ENCODE measurements at regions not wholly inside any gene's neighbourhood (a gene's known extent, or its start where the extent isn't known, plus 50 kb on each side); places are given as distances from the start of the nearest gene placed in this dataset.

GRCh38 chr6:115191989-115192388, 849.2 kb upstream of the HS3ST5 start:
- TF ChIP-seq JUN (IDR thresholded peaks at IDR 0.05; ENCODE audit: borderline replicate concordance, insufficient read depth, insufficient read length, low read depth) (no peak), GATA2 (IDR thresholded peaks at IDR 0.05; ENCODE audit: insufficient read depth, insufficient read length, low read depth, low read length) (no peak), POLR2AphosphoS5 (IDR thresholded peaks at IDR 0.05; ENCODE audit: insufficient read depth, low read depth, low read length) (no peak), POLR2A (IDR thresholded peaks at IDR 0.05; ENCODE audit: low read depth, low read length) (no peak), FOS (IDR thresholded peaks at IDR 0.05; ENCODE audit: borderline replicate concordance, insufficient read depth, low read length) (no peak), MYC (IDR thresholded peaks at IDR 0.05; ENCODE audit: low read depth, low read length) (no peak), EZH2 (IDR thresholded peaks at IDR 0.05; ENCODE audit: borderline replicate concordance, low read depth, low read length, severe bottlenecking) (no peak)
- TF ChIP-seq, protein P1, sequence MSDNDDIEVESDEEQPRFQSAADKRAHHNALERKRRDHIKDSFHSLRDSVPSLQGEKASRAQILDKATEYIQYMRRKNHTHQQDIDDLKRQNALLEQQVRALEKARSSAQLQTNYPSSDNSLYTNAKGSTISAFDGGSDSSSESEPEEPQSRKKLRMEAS (IDR thresholded peaks at IDR 0.05; ENCODE audit: insufficient read depth, insufficient read length): no peak
- TF ChIP-seq, protein P2, sequence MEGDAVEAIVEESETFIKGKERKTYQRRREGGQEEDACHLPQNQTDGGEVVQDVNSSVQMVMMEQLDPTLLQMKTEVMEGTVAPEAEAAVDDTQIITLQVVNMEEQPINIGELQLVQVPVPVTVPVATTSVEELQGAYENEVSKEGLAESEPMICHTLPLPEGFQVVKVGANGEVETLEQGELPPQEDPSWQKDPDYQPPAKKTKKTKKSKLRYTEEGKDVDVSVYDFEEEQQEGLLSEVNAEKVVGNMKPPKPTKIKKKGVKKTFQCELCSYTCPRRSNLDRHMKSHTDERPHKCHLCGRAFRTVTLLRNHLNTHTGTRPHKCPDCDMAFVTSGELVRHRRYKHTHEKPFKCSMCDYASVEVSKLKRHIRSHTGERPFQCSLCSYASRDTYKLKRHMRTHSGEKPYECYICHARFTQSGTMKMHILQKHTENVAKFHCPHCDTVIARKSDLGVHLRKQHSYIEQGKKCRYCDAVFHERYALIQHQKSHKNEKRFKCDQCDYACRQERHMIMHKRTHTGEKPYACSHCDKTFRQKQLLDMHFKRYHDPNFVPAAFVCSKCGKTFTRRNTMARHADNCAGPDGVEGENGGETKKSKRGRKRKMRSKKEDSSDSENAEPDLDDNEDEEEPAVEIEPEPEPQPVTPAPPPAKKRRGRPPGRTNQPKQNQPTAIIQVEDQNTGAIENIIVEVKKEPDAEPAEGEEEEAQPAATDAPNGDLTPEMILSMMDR (IDR thresholded peaks at IDR 0.05; ENCODE audit: extremely low read depth in 1 of 2, insufficient read depth in 1 of 2, low read depth in 1 of 2, low read length in 2 of 2): no peak
- Histone ChIP-seq H4K20me1 (replicated peaks; ENCODE audit: control insufficient read depth, extremely low read depth, insufficient read depth, low read length) (no peaks in the 10 kb centered on the region), H3K9ac (replicated peaks; ENCODE audit: extremely low read depth, insufficient read depth, low read length) (no peak overlapping the region), H3K4me1 (ENCODE audit: control insufficient read depth, extremely low read depth, insufficient read depth, low read length) (no peaks in the 10 kb centered on the region), H3K9me1 (replicated peaks; ENCODE audit: control insufficient read depth, extremely low read depth, insufficient read depth, low read length) (no peaks in the 10 kb centered on the region), H3K36me3 (ENCODE audit: control insufficient read depth in 2 of 2, extremely low read depth in 1 of 2, insufficient read depth in 2 of 2, low read length in 2 of 2) (no peaks in the 10 kb centered on the region), H3K4me3 (replicated peaks in 1 of 3; ENCODE audit: insufficient read depth in 1 of 3, low read depth in 1 of 3, low read length in 3 of 3) (no peak overlapping the region), H3K4me2 (ENCODE audit: insufficient read depth, low read length) (no peak overlapping the region), H3K9me3 (replicated peaks; ENCODE audit: control insufficient read depth, insufficient read depth, low read length) (peaks cover 5% of the 10 kb centered on the region), H2AFZ (ENCODE audit: low read depth, low read length) (no peak overlapping the region), H3K79me2 (ENCODE audit: control insufficient read depth, insufficient read depth, low read length) (no peaks in the 10 kb centered on the region), H3K27me3 (ENCODE audit: control insufficient read depth in 2 of 2, insufficient read depth in 2 of 2, low read length in 2 of 2) (no peaks in the 10 kb centered on the region), H3K27ac (ENCODE audit: insufficient read depth, low read depth, low read length) (no peak overlapping the region)
- no peak for DNase-seq (ENCODE audit: low read depth, low spot score)
- POLR2A ChIA-PET: no interaction called here
- no peak for FAIRE-seq
- CTCF ChIA-PET: no interaction called here
- BruUV-seq (replicated peaks): no TSS peak
- dilution Hi-C loops (cut with MboI; ENCODE audit: extremely low pct_ligation_motif_present, low sequenced_read_pairs): no loop called here
- intact Hi-C loops (cut with micrococcal nuclease): no loop called here
